H1 (cell line): ENCODE measurements at regions not wholly inside any gene's neighbourhood (a gene's known extent, or its start where the extent isn't known, plus 50 kb on each side); places are given as distances from the start of the nearest gene placed in this dataset.

ENCODE experiments used
- JUN ChIP-seq: IDR thresholded peaks from 2 replicates; pipeline ENCODE4 v1.6.1; 2011; ENCODE audit warnings: low read depth, mild to moderate bottlenecking, improper control_type of control experiment, low read length
- RNF2 ChIP-seq: fragments of 200-900, 300-1000 bp; sonication (generic); IDR thresholded peaks from 2 replicates; pipeline ENCODE4 v1.7.1; 2016; ENCODE audit warnings: borderline replicate concordance, low read depth, mild to moderate bottlenecking, antibody characterized with exemption, low read length; ENCODE audit not compliant: poor library complexity, severe bottlenecking; ENCODE audit errors: missing control alignments
- SAP30 ChIP-seq: fragments of 300-600 bp; sonication (generic); IDR thresholded peaks from 2 replicates; pipeline ENCODE4 v1.7.1; 2012; ENCODE audit warnings: low read length, moderate library complexity, mild to moderate bottlenecking, inconsistent platforms; ENCODE audit not compliant: insufficient read depth, insufficient replicate concordance
- SIX5 ChIP-seq: IDR thresholded peaks from 2 replicates; pipeline ENCODE4 v1.6.1; 2011; ENCODE audit warnings: mild to moderate bottlenecking, low read depth, low read length
- SP2 ChIP-seq: IDR thresholded peaks from 2 replicates; pipeline ENCODE4 v1.6.1; 2012; ENCODE audit warnings: mild to moderate bottlenecking, low read length, inconsistent platforms
- SUZ12 ChIP-seq: fragments of 200-600 bp; sonication (generic); IDR thresholded peaks from 2 replicates; pipeline ENCODE4 v1.6.1; 2012; ENCODE audit warnings: mild to moderate bottlenecking, inconsistent platforms, low read length, moderate library complexity, mixed read lengths
- TBP ChIP-seq: IDR thresholded peaks from 2 replicates; pipeline ENCODE4 v1.6.1; 2011; ENCODE audit warnings: low read depth, low read length, improper control_type of control experiment
- TF ChIP-seq, protein P1 (sequence below): fragments of 300-600 bp; sonication (generic); IDR thresholded peaks from 2 replicates; pipeline ENCODE4 v1.7.1; 2012; ENCODE audit warnings: low read length, moderate library complexity, mild to moderate bottlenecking, inconsistent platforms; ENCODE audit not compliant: insufficient replicate concordance
- TF ChIP-seq, protein P2 (sequence below): IDR thresholded peaks from 2 replicates; pipeline ENCODE4 v1.6.1; 2011; ENCODE audit warnings: low read depth, mild to moderate bottlenecking, low read length; ENCODE audit not compliant: insufficient read depth

DNA sequence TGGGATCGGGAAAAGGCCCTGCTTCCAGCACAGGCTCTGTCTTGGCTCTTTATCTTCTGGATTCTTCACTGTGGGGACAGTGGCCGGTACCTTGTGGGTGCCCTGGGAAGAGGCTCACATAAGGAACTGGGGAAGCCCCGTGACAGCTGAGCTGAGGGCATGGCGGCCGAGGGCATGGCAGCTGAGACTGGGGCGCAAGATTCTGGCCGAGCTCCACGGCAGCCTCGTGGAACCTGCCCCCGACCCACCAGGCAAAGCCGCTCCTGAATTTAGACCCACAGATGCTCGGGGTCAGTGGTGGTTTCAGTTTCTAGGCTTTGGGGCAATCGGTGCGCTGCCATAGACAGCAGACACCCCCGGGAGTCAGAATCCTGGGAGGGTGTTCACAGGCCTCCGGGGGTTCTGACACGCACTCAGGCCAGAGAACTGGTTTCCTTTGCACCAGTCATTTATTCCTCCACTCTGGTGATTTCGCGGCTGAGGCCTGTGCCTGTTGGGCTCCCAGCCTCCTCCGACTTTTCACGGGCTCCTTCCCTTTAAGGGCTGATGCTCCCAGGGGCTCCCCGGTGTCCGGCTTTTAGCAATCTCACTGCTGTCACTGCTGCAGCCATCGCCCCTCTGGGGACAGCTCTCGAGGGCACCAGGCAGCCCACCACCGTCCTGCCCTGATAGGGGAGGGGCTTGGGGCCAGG lies 117.6 kb downstream of the TEX29 start (continued):
- TF ChIP-seq, protein P1, sequence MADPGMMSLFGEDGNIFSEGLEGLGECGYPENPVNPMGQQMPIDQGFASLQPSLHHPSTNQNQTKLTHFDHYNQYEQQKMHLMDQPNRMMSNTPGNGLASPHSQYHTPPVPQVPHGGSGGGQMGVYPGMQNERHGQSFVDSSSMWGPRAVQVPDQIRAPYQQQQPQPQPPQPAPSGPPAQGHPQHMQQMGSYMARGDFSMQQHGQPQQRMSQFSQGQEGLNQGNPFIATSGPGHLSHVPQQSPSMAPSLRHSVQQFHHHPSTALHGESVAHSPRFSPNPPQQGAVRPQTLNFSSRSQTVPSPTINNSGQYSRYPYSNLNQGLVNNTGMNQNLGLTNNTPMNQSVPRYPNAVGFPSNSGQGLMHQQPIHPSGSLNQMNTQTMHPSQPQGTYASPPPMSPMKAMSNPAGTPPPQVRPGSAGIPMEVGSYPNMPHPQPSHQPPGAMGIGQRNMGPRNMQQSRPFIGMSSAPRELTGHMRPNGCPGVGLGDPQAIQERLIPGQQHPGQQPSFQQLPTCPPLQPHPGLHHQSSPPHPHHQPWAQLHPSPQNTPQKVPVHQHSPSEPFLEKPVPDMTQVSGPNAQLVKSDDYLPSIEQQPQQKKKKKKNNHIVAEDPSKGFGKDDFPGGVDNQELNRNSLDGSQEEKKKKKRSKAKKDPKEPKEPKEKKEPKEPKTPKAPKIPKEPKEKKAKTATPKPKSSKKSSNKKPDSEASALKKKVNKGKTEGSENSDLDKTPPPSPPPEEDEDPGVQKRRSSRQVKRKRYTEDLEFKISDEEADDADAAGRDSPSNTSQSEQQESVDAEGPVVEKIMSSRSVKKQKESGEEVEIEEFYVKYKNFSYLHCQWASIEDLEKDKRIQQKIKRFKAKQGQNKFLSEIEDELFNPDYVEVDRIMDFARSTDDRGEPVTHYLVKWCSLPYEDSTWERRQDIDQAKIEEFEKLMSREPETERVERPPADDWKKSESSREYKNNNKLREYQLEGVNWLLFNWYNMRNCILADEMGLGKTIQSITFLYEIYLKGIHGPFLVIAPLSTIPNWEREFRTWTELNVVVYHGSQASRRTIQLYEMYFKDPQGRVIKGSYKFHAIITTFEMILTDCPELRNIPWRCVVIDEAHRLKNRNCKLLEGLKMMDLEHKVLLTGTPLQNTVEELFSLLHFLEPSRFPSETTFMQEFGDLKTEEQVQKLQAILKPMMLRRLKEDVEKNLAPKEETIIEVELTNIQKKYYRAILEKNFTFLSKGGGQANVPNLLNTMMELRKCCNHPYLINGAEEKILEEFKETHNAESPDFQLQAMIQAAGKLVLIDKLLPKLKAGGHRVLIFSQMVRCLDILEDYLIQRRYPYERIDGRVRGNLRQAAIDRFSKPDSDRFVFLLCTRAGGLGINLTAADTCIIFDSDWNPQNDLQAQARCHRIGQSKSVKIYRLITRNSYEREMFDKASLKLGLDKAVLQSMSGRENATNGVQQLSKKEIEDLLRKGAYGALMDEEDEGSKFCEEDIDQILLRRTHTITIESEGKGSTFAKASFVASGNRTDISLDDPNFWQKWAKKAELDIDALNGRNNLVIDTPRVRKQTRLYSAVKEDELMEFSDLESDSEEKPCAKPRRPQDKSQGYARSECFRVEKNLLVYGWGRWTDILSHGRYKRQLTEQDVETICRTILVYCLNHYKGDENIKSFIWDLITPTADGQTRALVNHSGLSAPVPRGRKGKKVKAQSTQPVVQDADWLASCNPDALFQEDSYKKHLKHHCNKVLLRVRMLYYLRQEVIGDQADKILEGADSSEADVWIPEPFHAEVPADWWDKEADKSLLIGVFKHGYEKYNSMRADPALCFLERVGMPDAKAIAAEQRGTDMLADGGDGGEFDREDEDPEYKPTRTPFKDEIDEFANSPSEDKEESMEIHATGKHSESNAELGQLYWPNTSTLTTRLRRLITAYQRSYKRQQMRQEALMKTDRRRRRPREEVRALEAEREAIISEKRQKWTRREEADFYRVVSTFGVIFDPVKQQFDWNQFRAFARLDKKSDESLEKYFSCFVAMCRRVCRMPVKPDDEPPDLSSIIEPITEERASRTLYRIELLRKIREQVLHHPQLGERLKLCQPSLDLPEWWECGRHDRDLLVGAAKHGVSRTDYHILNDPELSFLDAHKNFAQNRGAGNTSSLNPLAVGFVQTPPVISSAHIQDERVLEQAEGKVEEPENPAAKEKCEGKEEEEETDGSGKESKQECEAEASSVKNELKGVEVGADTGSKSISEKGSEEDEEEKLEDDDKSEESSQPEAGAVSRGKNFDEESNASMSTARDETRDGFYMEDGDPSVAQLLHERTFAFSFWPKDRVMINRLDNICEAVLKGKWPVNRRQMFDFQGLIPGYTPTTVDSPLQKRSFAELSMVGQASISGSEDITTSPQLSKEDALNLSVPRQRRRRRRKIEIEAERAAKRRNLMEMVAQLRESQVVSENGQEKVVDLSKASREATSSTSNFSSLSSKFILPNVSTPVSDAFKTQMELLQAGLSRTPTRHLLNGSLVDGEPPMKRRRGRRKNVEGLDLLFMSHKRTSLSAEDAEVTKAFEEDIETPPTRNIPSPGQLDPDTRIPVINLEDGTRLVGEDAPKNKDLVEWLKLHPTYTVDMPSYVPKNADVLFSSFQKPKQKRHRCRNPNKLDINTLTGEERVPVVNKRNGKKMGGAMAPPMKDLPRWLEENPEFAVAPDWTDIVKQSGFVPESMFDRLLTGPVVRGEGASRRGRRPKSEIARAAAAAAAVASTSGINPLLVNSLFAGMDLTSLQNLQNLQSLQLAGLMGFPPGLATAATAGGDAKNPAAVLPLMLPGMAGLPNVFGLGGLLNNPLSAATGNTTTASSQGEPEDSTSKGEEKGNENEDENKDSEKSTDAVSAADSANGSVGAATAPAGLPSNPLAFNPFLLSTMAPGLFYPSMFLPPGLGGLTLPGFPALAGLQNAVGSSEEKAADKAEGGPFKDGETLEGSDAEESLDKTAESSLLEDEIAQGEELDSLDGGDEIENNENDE: no peak
- TF ChIP-seq SAP30 (no peak), SP2 (no peak), SUZ12 (no peak), TBP (no peak), SIX5 (no peak), RNF2 (no peak), JUN (no peak)
- TF ChIP-seq, protein P2, sequence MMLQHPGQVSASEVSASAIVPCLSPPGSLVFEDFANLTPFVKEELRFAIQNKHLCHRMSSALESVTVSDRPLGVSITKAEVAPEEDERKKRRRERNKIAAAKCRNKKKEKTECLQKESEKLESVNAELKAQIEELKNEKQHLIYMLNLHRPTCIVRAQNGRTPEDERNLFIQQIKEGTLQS: no peak
